ENCODE measurements at regions not wholly inside any gene's neighbourhood (a gene's known extent, or its start where the extent isn't known, plus 50 kb on each side); places are given as distances from the start of the nearest gene placed in this dataset.

DNA sequence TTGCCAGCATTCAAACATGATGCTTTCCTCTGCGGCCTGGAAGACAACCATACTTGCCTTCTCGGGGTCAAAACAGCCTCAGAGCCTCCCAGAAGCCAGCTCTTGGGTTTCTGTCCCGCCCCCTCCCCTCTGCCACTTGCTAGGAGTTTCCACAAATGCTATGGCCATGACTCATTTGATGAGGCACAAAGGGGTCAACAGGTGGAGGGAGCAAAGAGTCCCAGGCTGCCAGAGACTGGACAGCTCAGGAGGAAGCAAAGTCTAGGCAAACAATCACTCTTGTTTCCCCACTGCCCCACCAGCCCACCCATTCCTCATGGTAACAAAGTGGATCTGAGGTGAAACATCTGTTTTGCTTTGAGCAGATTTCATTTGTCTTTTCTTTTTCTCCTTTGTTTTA, 551.1 kb downstream of the TNS1 start:
- H3F3A ChIP-seq (replicated peaks; ENCODE audit: low read depth), result no peaks in the 10 kb centered on the region
- H3K9me2 ChIP-seq (ENCODE audit: insufficient read depth), result peaks cover 4% of the 10 kb centered on the region; the same call in 1 of the 2 replicates
- DNase-seq (ENCODE audit: low spot score), result no peak
- no peaks in the 10 kb centered on the region for H3K4me1 ChIP-seq (ENCODE audit: insufficient read depth)
- Mint-ChIP-seq H3K36me3 (ENCODE audit: low read depth) (no peaks in the 10 kb centered on the region), H3K4me1 (no peaks in the 10 kb centered on the region), H3K9me3 (no peaks in the 10 kb centered on the region), H3K27ac (no peak overlapping the region), H3K27me3 (ENCODE audit: insufficient read depth, low read depth, poor library complexity) (no peaks in the 10 kb centered on the region), H3K4me3 (no peak overlapping the region)
- H3K27me3 ChIP-seq (ENCODE audit: insufficient read depth), result no peaks in the 10 kb centered on the region
- no peaks in the 10 kb centered on the region for H3K36me3 ChIP-seq (ENCODE audit: insufficient read depth)
- ATAC-seq, result no peak
- no peak overlapping the region for H3K4me3 ChIP-seq
- TF ChIP-seq POLR2AphosphoS5 (IDR thresholded peaks at IDR 0.05; ENCODE audit: low read depth), result no peak
- TF ChIP-seq, protein P1, sequence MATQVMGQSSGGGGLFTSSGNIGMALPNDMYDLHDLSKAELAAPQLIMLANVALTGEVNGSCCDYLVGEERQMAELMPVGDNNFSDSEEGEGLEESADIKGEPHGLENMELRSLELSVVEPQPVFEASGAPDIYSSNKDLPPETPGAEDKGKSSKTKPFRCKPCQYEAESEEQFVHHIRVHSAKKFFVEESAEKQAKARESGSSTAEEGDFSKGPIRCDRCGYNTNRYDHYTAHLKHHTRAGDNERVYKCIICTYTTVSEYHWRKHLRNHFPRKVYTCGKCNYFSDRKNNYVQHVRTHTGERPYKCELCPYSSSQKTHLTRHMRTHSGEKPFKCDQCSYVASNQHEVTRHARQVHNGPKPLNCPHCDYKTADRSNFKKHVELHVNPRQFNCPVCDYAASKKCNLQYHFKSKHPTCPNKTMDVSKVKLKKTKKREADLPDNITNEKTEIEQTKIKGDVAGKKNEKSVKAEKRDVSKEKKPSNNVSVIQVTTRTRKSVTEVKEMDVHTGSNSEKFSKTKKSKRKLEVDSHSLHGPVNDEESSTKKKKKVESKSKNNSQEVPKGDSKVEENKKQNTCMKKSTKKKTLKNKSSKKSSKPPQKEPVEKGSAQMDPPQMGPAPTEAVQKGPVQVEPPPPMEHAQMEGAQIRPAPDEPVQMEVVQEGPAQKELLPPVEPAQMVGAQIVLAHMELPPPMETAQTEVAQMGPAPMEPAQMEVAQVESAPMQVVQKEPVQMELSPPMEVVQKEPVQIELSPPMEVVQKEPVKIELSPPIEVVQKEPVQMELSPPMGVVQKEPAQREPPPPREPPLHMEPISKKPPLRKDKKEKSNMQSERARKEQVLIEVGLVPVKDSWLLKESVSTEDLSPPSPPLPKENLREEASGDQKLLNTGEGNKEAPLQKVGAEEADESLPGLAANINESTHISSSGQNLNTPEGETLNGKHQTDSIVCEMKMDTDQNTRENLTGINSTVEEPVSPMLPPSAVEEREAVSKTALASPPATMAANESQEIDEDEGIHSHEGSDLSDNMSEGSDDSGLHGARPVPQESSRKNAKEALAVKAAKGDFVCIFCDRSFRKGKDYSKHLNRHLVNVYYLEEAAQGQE (IDR thresholded peaks at IDR 0.05; ENCODE audit: unreplicated experiment), result no peak
- TF ChIP-seq NANOG (IDR thresholded peaks at IDR 0.05; ENCODE audit: borderline replicate concordance), result no peak
- TF ChIP-seq STAT1 (IDR thresholded peaks at IDR 0.05; ENCODE audit: unreplicated experiment), result no peak
- TF ChIP-seq EZH2 (IDR thresholded peaks at IDR 0.05; ENCODE audit: low read depth, unreplicated experiment), result no peak
- TF ChIP-seq, protein P2, sequence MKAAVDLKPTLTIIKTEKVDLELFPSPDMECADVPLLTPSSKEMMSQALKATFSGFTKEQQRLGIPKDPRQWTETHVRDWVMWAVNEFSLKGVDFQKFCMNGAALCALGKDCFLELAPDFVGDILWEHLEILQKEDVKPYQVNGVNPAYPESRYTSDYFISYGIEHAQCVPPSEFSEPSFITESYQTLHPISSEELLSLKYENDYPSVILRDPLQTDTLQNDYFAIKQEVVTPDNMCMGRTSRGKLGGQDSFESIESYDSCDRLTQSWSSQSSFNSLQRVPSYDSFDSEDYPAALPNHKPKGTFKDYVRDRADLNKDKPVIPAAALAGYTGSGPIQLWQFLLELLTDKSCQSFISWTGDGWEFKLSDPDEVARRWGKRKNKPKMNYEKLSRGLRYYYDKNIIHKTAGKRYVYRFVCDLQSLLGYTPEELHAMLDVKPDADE (IDR thresholded peaks at IDR 0.05), result no peak
- TF ChIP-seq CREB1 (CRISPR knock-in tag; IDR thresholded peaks at IDR 0.05; ENCODE audit: low read depth), result no peak
- TF ChIP-seq ZNF114 (CRISPR knock-in tag; IDR thresholded peaks at IDR 0.05), result no peak
- no peak for TF ChIP-seq EZH2phosphoT487 (IDR thresholded peaks at IDR 0.05; ENCODE audit: unreplicated experiment)
- TF ChIP-seq, protein P3, sequence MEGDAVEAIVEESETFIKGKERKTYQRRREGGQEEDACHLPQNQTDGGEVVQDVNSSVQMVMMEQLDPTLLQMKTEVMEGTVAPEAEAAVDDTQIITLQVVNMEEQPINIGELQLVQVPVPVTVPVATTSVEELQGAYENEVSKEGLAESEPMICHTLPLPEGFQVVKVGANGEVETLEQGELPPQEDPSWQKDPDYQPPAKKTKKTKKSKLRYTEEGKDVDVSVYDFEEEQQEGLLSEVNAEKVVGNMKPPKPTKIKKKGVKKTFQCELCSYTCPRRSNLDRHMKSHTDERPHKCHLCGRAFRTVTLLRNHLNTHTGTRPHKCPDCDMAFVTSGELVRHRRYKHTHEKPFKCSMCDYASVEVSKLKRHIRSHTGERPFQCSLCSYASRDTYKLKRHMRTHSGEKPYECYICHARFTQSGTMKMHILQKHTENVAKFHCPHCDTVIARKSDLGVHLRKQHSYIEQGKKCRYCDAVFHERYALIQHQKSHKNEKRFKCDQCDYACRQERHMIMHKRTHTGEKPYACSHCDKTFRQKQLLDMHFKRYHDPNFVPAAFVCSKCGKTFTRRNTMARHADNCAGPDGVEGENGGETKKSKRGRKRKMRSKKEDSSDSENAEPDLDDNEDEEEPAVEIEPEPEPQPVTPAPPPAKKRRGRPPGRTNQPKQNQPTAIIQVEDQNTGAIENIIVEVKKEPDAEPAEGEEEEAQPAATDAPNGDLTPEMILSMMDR (conservative IDR thresholded peaks at IDR 0.05; ENCODE audit: low read depth in 2 of 2), result no peak
- TF ChIP-seq, protein P4, sequence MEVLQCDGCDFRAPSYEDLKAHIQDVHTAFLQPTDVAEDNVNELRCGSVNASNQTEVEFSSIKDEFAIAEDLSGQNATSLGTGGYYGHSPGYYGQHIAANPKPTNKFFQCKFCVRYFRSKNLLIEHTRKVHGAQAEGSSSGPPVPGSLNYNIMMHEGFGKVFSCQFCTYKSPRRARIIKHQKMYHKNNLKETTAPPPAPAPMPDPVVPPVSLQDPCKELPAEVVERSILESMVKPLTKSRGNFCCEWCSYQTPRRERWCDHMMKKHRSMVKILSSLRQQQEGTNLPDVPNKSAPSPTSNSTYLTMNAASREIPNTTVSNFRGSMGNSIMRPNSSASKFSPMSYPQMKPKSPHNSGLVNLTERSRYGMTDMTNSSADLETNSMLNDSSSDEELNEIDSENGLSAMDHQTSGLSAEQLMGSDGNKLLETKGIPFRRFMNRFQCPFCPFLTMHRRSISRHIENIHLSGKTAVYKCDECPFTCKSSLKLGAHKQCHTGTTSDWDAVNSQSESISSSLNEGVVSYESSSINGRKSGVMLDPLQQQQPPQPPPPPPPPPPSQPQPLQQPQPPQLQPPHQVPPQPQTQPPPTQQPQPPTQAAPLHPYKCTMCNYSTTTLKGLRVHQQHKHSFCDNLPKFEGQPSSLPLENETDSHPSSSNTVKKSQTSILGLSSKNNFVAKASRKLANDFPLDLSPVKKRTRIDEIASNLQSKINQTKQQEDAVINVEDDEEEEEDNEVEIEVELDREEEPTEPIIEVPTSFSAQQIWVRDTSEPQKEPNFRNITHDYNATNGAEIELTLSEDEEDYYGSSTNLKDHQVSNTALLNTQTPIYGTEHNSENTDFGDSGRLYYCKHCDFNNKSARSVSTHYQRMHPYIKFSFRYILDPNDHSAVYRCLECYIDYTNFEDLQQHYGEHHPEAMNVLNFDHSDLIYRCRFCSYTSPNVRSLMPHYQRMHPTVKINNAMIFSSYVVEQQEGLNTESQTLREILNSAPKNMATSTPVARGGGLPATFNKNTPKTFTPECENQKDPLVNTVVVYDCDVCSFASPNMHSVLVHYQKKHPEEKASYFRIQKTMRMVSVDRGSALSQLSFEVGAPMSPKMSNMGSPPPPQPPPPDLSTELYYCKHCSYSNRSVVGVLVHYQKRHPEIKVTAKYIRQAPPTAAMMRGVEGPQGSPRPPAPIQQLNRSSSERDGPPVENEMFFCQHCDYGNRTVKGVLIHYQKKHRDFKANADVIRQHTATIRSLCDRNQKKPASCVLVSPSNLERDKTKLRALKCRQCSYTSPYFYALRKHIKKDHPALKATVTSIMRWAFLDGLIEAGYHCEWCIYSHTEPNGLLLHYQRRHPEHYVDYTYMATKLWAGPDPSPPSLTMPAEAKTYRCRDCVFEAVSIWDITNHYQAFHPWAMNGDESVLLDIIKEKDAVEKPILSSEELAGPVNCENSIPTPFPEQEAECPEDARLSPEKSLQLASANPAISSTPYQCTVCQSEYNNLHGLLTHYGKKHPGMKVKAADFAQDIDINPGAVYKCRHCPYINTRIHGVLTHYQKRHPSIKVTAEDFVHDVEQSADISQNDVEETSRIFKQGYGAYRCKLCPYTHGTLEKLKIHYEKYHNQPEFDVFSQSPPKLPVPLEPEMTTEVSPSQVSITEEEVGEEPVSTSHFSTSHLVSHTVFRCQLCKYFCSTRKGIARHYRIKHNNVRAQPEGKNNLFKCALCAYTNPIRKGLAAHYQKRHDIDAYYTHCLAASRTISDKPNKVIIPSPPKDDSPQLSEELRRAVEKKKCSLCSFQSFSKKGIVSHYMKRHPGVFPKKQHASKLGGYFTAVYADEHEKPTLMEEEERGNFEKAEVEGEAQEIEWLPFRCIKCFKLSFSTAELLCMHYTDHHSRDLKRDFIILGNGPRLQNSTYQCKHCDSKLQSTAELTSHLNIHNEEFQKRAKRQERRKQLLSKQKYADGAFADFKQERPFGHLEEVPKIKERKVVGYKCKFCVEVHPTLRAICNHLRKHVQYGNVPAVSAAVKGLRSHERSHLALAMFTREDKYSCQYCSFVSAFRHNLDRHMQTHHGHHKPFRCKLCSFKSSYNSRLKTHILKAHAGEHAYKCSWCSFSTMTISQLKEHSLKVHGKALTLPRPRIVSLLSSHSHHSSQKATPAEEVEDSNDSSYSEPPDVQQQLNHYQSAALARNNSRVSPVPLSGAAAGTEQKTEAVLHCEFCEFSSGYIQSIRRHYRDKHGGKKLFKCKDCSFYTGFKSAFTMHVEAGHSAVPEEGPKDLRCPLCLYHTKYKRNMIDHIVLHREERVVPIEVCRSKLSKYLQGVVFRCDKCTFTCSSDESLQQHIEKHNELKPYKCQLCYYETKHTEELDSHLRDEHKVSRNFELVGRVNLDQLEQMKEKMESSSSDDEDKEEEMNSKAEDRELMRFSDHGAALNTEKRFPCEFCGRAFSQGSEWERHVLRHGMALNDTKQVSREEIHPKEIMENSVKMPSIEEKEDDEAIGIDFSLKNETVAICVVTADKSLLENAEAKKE (CRISPR knock-in tag; IDR thresholded peaks at IDR 0.05), result no peak
- TF ChIP-seq ZNF331 (CRISPR knock-in tag; IDR thresholded peaks at IDR 0.05; ENCODE audit: low read depth), result no peak
- TF ChIP-seq JUNB (IDR thresholded peaks at IDR 0.05; ENCODE audit: unreplicated experiment), result no peak
- no peak overlapping the region for H2AFZ ChIP-seq
- H3K27ac ChIP-seq (ENCODE audit: low read depth), result no peak overlapping the region
- H4K20me1 ChIP-seq (replicated peaks; ENCODE audit: insufficient read depth), result no peaks in the 10 kb centered on the region
- H3K4me2 ChIP-seq, result no peak overlapping the region
- H3K79me2 ChIP-seq (replicated peaks; ENCODE audit: insufficient read depth), result no peaks in the 10 kb centered on the region
